ENCODE measurements at regions not wholly inside any gene's neighbourhood (a gene's known extent, or its start where the extent isn't known, plus 50 kb on each side); places are given as distances from the start of the nearest gene placed in this dataset.

DNA sequence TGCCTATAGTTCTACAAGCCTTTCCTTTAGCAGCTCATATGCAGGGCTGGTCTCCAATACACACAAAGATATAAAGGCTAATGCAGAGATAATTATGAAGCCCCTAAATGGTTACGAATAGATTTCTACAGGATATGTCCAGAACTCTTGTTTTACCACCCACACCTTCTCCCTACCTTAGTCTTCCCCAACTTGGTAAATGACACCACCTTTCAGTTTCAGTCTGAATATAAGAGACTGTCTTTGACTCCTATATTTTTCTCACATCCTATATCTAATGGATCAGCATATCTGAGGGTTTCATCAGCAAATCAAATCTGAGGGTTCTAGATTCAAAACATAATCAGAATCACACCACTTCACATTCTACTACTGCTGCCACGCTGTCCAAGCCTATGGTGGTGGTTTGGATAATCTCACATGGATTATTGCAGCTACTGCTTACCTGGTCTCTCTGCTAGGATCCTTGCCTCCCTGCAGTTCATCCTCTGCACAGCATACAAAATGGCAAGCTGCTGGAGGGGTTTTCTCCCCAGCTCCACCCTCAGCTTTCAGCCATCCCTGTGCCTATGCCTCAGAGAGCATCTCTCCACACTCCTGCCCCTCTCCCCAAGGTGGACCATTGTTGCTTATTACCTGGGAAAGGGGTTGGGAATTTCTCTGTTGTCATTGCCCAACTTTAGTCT lies 178.0 kb upstream of the SPOPL start:
- TF ChIP-seq, protein P1, sequence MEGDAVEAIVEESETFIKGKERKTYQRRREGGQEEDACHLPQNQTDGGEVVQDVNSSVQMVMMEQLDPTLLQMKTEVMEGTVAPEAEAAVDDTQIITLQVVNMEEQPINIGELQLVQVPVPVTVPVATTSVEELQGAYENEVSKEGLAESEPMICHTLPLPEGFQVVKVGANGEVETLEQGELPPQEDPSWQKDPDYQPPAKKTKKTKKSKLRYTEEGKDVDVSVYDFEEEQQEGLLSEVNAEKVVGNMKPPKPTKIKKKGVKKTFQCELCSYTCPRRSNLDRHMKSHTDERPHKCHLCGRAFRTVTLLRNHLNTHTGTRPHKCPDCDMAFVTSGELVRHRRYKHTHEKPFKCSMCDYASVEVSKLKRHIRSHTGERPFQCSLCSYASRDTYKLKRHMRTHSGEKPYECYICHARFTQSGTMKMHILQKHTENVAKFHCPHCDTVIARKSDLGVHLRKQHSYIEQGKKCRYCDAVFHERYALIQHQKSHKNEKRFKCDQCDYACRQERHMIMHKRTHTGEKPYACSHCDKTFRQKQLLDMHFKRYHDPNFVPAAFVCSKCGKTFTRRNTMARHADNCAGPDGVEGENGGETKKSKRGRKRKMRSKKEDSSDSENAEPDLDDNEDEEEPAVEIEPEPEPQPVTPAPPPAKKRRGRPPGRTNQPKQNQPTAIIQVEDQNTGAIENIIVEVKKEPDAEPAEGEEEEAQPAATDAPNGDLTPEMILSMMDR (IDR thresholded peaks at IDR 0.05), result no peak
- no peak for TF ChIP-seq POLR2A (IDR thresholded peaks at IDR 0.05)

Data from Peyer's patch (tissue), 4 donors.